H1 (cell line): ENCODE measurements at regions not wholly inside any gene's neighbourhood (a gene's known extent, or its start where the extent isn't known, plus 50 kb on each side); places are given as distances from the start of the nearest gene placed in this dataset.

Experiments used
- SAP30 ChIP-seq: fragments of 300-600 bp; sonication (generic); IDR thresholded peaks from 2 replicates; pipeline ENCODE4 v1.7.1; 2012; ENCODE audit warnings: low read length, moderate library complexity, mild to moderate bottlenecking, inconsistent platforms; ENCODE audit not compliant: insufficient read depth, insufficient replicate concordance
- TCF12 ChIP-seq: IDR thresholded peaks from 2 replicates; pipeline ENCODE4 v1.6.1; 2011; ENCODE audit warnings: low read depth, mild to moderate bottlenecking, low read length
- TF ChIP-seq, protein P1 (sequence below): IDR thresholded peaks from 2 replicates; pipeline ENCODE4 v1.6.1; 2012; ENCODE audit warnings: inconsistent platforms
- TF ChIP-seq, protein P2 (sequence below): IDR thresholded peaks from 2 replicates; pipeline ENCODE4 v1.6.1; 2012; ENCODE audit warnings: low read length, inconsistent platforms

DNA sequence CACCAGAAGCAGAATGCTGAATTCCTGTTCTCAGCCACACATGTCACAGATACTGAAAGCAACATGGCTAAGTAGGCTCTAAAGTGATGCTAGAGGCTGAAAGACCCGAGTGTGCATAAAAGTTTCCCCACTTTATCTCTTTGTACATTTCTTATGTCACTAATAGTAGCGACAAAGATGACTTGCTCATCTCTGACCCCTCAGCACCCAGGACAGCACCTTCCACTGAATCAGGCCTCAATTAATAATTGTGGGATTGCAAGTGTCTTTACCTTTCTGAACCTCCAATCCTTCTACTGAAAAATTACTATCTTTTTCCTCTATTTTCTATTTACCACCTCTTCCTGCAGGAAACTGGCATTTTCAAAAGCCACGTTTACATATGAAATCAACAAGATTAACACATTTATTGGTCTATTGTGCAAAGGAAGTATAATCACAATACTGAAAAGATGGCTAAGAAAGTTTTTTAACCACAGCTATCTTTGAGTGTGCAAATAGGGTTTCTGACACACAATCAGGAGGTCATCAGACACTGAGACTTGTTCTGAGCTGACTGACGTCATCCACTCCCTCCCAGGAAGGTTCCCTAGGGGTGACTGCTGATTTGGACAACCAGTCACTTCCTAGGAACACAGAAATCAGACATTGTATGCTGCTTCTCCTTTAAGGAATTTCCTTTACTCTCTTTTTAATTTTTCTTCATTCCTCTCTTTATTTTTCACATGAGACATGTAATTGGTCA, 213.9 kb upstream of the ISX start (continued):
- TF ChIP-seq TCF12 (no peak), SAP30 (no peak)
- TF ChIP-seq, protein P1, sequence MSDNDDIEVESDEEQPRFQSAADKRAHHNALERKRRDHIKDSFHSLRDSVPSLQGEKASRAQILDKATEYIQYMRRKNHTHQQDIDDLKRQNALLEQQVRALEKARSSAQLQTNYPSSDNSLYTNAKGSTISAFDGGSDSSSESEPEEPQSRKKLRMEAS: no peak
- TF ChIP-seq, protein P2, sequence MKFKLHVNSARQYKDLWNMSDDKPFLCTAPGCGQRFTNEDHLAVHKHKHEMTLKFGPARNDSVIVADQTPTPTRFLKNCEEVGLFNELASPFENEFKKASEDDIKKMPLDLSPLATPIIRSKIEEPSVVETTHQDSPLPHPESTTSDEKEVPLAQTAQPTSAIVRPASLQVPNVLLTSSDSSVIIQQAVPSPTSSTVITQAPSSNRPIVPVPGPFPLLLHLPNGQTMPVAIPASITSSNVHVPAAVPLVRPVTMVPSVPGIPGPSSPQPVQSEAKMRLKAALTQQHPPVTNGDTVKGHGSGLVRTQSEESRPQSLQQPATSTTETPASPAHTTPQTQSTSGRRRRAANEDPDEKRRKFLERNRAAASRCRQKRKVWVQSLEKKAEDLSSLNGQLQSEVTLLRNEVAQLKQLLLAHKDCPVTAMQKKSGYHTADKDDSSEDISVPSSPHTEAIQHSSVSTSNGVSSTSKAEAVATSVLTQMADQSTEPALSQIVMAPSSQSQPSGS: no peak
